Fibroblast of gingiva (primary cell): ENCODE measurements at regions not wholly inside any gene's neighbourhood (a gene's known extent, or its start where the extent isn't known, plus 50 kb on each side); places are given as distances from the start of the nearest gene placed in this dataset.

Source experiments
- DNase-seq: peaks from one replicate; pipeline ENCODE4 v3.0.0-alpha.2; 2011; ENCODE audit warnings: low read depth

- peak; percentile 11 for DNase-seq
These were observed 143.4 kb downstream of the WNT5A start for GRCh38 chr3:55343486-55344357.

DNA sequence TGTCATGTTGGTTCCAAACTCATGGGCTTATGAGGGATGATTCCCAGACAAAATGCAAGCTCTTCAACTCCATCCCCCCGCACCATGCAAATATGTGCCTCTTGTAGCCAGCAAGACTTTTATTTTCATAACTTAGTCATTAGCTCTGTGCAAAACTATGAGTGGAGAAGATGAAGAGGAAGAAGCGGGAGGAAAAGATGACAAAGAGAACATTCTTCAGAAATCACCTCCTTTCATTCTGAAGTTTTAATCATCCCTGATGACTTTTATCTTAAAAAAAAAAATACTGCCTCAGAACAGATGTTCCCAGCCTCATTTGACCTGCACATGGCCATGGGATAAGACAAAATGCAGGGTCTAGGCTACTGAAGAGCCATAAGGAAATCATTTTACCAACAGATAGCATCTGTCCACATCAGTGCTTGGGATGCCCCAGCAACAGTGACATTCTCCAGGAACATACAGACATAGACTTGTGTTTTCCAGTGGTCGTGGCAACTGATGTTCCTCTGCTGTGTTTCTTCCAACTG lies 145.5 kb downstream of the WNT5A start:
- peak; percentile 16 for DNase-seq

GRCh38 chr3:55339819-55340218 lies 147.3 kb downstream of the WNT5A start:
- DNase-seq, result no peak

GRCh38 chr3:55339390-55339789 lies 147.7 kb downstream of the WNT5A start:
- DNase-seq, result no peak

DNA sequence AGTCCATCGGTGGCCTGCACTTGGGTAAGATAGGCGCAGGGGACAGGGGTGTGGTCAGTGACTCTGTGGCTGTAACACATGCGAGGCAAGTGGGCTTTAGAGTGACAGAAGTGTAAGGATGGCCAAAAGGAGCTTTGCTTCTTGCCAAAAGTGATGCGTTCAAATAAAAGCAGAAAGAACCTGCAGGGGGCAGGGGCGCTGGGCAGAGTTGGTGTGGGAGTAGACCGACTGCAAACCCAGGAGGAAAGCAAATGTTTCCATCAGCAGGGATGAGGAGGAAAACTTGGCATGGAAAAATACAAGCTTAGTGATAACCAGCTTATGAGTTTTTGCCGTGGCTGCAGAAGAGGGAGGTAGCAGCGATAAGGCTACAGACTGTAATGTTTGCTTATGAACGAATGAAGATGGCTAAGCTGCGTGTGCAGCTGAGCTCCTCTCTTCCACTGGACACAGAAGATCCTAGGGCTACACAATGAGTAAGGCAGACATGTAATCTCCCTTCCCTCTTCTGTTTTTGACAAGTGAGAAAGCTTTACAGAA lies 149.4 kb downstream of the WNT5A start:
- no peak for DNase-seq

- DNase-seq, result peak; percentile 56
These were observed 153.2 kb downstream of the WNT5A start for GRCh38 chr3:55333923-55334322.

GRCh38 chr3:55333046-55333445 lies 154.1 kb downstream of the WNT5A start:
- no peak for DNase-seq

GRCh38 chr3:55332176-55332575 lies 154.9 kb downstream of the WNT5A start:
- no peak for DNase-seq

DNA sequence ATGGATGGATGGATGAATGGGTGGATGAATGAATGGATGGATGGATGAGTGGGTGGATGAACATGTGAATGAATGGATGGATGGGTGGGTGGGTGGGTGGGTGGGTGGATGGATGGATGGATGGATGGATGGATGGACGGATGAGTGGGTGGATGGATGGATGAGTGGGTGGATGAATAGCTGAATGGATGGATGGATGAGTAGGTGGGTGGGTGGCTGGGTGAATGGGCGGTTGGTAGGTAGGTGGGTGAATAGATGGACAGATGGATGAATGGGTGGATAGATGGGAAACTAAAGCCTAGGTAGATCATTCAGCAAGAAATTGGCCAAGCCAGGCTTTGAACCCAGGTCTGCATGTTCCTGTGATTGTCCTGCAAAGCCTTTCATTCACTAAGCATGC lies 155.6 kb downstream of the WNT5A start:
- no peak for DNase-seq

- DNase-seq, result no peak
These were observed 156.3 kb downstream of the WNT5A start for GRCh38 chr3:55330756-55331155.

- peak; percentile 86 for DNase-seq
These were observed 156.8 kb downstream of the WNT5A start for GRCh38 chr3:55330355-55330754.

GRCh38 chr3:55329849-55330248 lies 157.3 kb downstream of the WNT5A start:
- DNase-seq, result peak; percentile 86

GRCh38 chr3:55327131-55327920 lies 159.8 kb downstream of the WNT5A start:
- peak; percentile 7 for DNase-seq

- DNase-seq, result no peak
These were observed 164.5 kb downstream of the WNT5A start for GRCh38 chr3:55322638-55323037.

DNA sequence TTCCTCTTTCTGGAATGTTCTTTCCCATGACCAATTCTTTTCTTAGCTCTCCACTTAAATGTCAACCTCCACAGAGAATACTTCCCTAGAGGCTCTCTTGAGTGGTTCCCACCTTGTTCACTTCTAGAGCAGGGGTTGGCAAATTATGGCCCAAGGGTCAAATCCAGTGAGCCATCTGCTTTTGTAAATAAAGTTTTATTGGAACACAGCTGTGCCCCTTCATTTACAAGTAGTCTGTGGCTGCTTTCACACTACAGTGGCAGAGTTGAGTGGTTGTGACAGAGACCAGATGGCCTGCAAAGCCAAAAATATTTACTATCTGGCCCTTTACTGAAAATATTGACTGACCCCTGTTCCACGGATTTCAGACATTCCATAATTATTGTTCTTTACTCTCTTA lies 166.2 kb downstream of the WNT5A start:
- no peak for DNase-seq

GRCh38 chr3:55315396-55315795 lies 171.7 kb downstream of the WNT5A start:
- no peak for DNase-seq

DNA sequence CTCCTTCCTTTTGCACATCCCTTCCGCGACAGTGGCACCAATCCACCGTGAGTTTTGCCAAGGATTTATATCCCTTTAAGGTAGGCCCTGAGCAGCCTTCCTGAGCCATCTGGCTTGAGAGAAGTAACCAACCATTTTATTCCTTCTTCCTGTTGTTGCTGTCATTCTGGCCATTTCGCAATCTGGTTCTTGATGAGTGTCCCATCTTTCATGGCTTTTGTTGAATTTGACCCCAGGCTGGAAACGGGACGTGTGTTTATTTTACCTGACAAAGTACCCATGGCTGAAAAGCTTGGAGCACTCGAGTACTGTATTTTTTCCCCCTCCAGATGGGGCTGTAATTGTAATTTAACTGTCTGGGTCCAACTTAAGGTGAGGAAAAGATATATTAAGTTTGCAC lies 173.4 kb downstream of the WNT5A start:
- DNase-seq, result no peak

GRCh38 chr3:55309336-55309735 lies 177.8 kb downstream of the WNT5A start:
- peak; percentile 51 for DNase-seq

- DNase-seq, result peak; percentile 83
These were observed 179.5 kb downstream of the WNT5A start for GRCh38 chr3:55307622-55308021.

GRCh38 chr3:55305696-55306485 lies 181.2 kb downstream of the WNT5A start:
- peak; percentile 87 for DNase-seq

- DNase-seq, result no peak
These were observed 186.4 kb downstream of the WNT5A start for GRCh38 chr3:55300701-55301100.

GRCh38 chr3:55297706-55298105 lies 189.4 kb downstream of the WNT5A start:
- no peak for DNase-seq
